OCI-LY3 (cell line): ENCODE measurements at regions not wholly inside any gene's neighbourhood (a gene's known extent, or its start where the extent isn't known, plus 50 kb on each side); places are given as distances from the start of the nearest gene placed in this dataset.

ENCODE experiments used
- H2AFZ ChIP-seq: fragments of 200-600, 300-600 bp; shearing (Covaris generic); 2 replicates; pipeline ENCODE4 v1.6.0; 2014; ENCODE audit warnings: antibody characterized with exemption, low read depth, low read length
- H3K27ac ChIP-seq: fragments of 200-600, 300-600 bp; sonication (generic); 2 replicates; pipeline ENCODE4 v1.5.1; 2014; ENCODE audit warnings: mild to moderate bottlenecking, low read length, moderate library complexity, mixed read lengths
- H3K27me3 ChIP-seq: fragments of 200-600, 300-600 bp; sonication (generic); 2 replicates; pipeline ENCODE4 v1.6.1; 2014; ENCODE audit warnings: low read depth, low read length, mixed read lengths
- H3K36me3 ChIP-seq: fragments of 200-600, 300-600 bp; sonication (generic); replicated peaks from 2 replicates; pipeline ENCODE3; 2014; ENCODE audit warnings: low read depth, low read length, mixed read lengths
- H3K4me1 ChIP-seq: fragments of 300-600, 200-600 bp; sonication (generic); 2 replicates; pipeline ENCODE4 v1.6.1; 2014; ENCODE audit warnings: low read length, mixed read lengths
- H3K4me2 ChIP-seq: fragments of 200-600, 300-600 bp; sonication (generic); 2 replicates; pipeline ENCODE4 v1.6.1; 2014; ENCODE audit warnings: low read length, mixed read lengths
- H3K4me3 ChIP-seq: fragments of 300-600, 200-600 bp; sonication (generic); 2 replicates; pipeline ENCODE4 v1.5.1; 2014; ENCODE audit warnings: antibody characterized with exemption, mild to moderate bottlenecking, low read length, moderate library complexity
- H3K79me2 ChIP-seq: fragments of 300-600, 200-600 bp; shearing (Covaris generic); 2 replicates; pipeline ENCODE4 v1.6.1; 2014; ENCODE audit warnings: mild to moderate bottlenecking, low read length, mixed read lengths
- H3K9ac ChIP-seq: fragments of 300-600, 200-600 bp; shearing (Covaris generic); 2 replicates; pipeline ENCODE4 v1.6.0; 2014; ENCODE audit warnings: mild to moderate bottlenecking, low read length, moderate library complexity
- H3K9me3 ChIP-seq: fragments of 200-600, 300-600 bp; shearing (Covaris generic); 2 replicates; pipeline ENCODE4 v1.6.1; 2014; ENCODE audit warnings: low read length, mixed read lengths; ENCODE audit not compliant: insufficient read depth
- H4K20me1 ChIP-seq: fragments of 200-600, 300-600 bp; sonication (generic); 2 replicates; pipeline ENCODE4 v1.6.1; 2016; ENCODE audit warnings: low read length, mixed read lengths; ENCODE audit not compliant: insufficient read depth
- EZH2phosphoT487 ChIP-seq: fragments of 200-600 bp; shearing (Covaris generic); IDR thresholded peaks from 2 replicates; pipeline ENCODE4 v1.6.1; 2018; ENCODE audit warnings: antibody characterized with exemption, mixed run types, low read depth
- TF ChIP-seq, protein P1 (sequence below): fragments of 200-600, 300-600 bp; sonication (generic); IDR thresholded peaks from 2 replicates; pipeline ENCODE4 v1.5.1; 2014; ENCODE audit warnings: antibody characterized with exemption, low read length, low read depth

- H3K4me2 ChIP-seq, result no peak overlapping the region
- no peaks in the 10 kb centered on the region for H3K9me3 ChIP-seq
- no peak overlapping the region for H2AFZ ChIP-seq
- H3K4me1 ChIP-seq, result no peaks in the 10 kb centered on the region
- TF ChIP-seq, protein P1, sequence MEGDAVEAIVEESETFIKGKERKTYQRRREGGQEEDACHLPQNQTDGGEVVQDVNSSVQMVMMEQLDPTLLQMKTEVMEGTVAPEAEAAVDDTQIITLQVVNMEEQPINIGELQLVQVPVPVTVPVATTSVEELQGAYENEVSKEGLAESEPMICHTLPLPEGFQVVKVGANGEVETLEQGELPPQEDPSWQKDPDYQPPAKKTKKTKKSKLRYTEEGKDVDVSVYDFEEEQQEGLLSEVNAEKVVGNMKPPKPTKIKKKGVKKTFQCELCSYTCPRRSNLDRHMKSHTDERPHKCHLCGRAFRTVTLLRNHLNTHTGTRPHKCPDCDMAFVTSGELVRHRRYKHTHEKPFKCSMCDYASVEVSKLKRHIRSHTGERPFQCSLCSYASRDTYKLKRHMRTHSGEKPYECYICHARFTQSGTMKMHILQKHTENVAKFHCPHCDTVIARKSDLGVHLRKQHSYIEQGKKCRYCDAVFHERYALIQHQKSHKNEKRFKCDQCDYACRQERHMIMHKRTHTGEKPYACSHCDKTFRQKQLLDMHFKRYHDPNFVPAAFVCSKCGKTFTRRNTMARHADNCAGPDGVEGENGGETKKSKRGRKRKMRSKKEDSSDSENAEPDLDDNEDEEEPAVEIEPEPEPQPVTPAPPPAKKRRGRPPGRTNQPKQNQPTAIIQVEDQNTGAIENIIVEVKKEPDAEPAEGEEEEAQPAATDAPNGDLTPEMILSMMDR, result no peak
- no peak for TF ChIP-seq EZH2phosphoT487
- no peaks in the 10 kb centered on the region for H3K27me3 ChIP-seq
- H3K9ac ChIP-seq, result no peak overlapping the region
- H3K36me3 ChIP-seq, result no peaks in the 10 kb centered on the region
- H3K27ac ChIP-seq, result no peak overlapping the region
- no peak overlapping the region for H3K4me3 ChIP-seq
- H4K20me1 ChIP-seq, result no peaks in the 10 kb centered on the region
- H3K79me2 ChIP-seq, result no peaks in the 10 kb centered on the region
Observed at GRCh38 chr12:89183985-89184435, 168.3 kb downstream of the DUSP6 start.

GRCh38 chr12:89181271-89181920 is 170.9 kb downstream of the DUSP6 start:
- Histone ChIP-seq H3K9ac (no peak overlapping the region), H3K79me2 (no peaks in the 10 kb centered on the region), H2AFZ (no peak overlapping the region), H3K27me3 (no peaks in the 10 kb centered on the region), H3K4me1 (0 out of 2 replicates have a peak, but pooled peaks cover 4% of the 10 kb centered on the region), H3K36me3 (no peaks in the 10 kb centered on the region), H4K20me1 (no peaks in the 10 kb centered on the region), H3K27ac (no peak overlapping the region), H3K4me3 (no peak overlapping the region), H3K4me2 (no peak overlapping the region), H3K9me3 (no peaks in the 10 kb centered on the region)
- TF ChIP-seq EZH2phosphoT487, result no peak
- TF ChIP-seq, protein P1, result no peak

DNA sequence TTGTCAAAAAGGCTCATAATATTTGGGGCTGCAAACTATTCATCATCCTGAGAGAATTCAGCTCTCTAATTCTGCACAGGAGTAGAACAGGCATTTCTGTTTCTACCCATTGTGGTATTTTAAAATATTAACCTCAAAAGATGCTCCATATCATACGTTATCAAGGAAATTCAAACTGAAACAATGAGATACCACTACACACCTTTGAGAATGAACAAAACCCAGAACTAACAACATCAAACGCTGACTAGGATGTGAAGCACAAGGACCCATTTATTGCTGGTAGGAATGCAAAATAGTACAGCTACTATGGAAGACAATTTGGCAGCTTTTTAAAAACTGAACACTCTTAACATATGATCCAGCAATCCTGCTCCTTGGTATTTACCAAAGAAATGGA is 171.8 kb downstream of the DUSP6 start:
- H3K9me3 ChIP-seq, result no peaks in the 10 kb centered on the region
- no peaks in the 10 kb centered on the region for H3K27me3 ChIP-seq
- no peak overlapping the region for H3K4me3 ChIP-seq
- no peak overlapping the region for H3K9ac ChIP-seq
- no peak overlapping the region for H2AFZ ChIP-seq
- 0 out of 2 replicates have a peak, but pooled peaks cover 4% of the 10 kb centered on the region for H3K4me1 ChIP-seq
- H3K79me2 ChIP-seq, result no peaks in the 10 kb centered on the region
- no peaks in the 10 kb centered on the region for H4K20me1 ChIP-seq
- TF ChIP-seq EZH2phosphoT487, result no peak
- TF ChIP-seq, protein P1, result no peak
- H3K36me3 ChIP-seq, result no peaks in the 10 kb centered on the region
- H3K27ac ChIP-seq, result no peak overlapping the region
- no peak overlapping the region for H3K4me2 ChIP-seq

DNA sequence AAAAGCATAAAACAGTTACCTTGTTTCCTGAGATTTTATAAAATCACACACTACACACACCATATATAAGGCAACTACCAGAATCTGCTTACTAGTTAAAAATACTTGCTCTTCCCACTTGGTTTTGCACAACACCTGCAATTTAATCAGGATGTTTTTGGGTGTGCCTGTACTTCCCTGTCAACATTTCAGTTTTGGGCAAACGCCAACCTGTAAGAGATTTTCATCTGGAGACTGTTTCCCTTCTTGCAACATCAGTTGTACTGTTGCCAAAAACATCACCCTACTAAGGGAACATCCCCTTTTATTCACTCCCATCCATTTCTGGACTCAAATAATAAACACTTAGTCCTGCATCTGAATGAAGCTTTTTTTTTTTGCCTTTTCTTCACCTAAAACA is 172.3 kb downstream of the DUSP6 start:
- Histone ChIP-seq H4K20me1 (no peaks in the 10 kb centered on the region), H2AFZ (no peak overlapping the region), H3K27ac (no peak overlapping the region), H3K9ac (no peak overlapping the region), H3K36me3 (no peaks in the 10 kb centered on the region), H3K4me3 (no peak overlapping the region), H3K4me1 (0 out of 2 replicates have a peak, but pooled peaks cover 4% of the 10 kb centered on the region), H3K79me2 (no peaks in the 10 kb centered on the region), H3K4me2 (no peak overlapping the region), H3K9me3 (no peaks in the 10 kb centered on the region), H3K27me3 (no peaks in the 10 kb centered on the region)
- no peak for TF ChIP-seq EZH2phosphoT487
- TF ChIP-seq, protein P1, result no peak
